NCI-H1105 (cell line): ENCODE measurements at regions not wholly inside any gene's neighbourhood (a gene's known extent, or its start where the extent isn't known, plus 50 kb on each side); places are given as distances from the start of the nearest gene placed in this dataset.
A peak's percentile ranks its signal among the peaks of the same experiment; 100 is the strongest.

ENCODE experiments used
- DNase-seq: peaks from one replicate; lab custom pipeline; 2025; lab: John Stamatoyannopoulos, UW

DNA sequence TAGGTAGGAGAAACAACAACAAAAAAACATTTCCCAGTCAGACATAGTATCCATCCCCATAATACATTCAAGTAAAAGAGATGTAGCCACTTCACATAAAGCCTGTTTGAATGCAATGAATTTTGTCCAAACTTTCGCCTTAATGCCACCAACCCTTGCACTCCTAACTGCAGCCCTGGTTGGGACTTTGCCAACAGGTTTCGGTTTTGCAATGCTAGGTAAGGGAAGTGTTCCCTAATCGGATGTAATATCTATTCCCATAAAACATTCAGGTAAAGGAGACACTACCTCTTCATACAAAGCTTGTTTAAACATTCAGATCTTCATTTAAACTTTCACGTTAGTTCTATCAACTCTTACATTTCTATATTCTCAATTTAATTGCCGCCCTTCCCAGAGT, 336.1 kb downstream of the DRD1 start:
- no peak for DNase-seq

DNA sequence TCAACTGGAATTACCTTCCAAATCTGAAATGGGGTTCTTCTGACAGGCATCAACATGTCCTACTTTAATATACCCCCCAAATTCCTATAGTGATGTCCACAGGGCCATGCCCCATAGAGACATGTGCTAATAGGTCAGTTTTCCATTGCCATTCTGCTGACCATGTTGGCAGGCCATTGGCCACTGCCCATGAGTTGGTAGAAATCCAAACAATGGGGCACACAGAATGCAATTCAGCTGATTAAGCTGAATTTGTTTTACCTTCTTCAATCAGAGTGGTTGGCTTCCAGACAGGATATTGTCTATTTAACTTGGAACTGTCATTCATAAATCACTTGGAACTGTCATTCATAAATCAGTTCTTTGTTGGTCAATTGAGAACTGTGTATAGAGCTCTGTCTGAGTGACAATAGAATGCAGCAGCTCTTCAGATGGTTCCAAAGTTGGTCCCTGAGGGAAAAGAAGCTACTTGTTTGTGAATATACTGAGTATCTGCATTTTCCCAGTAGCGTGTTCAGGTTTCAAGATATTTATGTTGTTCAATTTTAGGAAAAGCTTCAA, 336.9 kb downstream of the DRD1 start:
- no peak for DNase-seq

DNA sequence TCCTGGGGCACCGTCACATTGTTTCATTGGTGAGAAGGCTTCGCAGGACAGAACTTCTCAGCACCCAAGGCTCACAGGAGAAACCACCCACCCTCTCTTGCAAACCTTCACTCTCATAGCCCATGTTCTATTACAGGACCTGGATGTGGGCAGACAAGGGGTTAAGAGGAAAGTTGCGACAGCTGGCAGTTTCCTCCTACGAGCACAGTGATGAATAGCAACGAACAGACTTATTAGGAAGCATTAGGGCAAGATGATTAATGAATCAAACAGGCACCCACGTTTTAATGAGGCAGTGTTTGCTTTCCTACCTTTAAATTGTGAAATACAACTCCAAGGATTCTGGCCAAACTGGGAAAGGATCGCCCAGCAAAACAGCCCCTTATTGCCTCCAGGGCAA, 339.3 kb downstream of the DRD1 start:
- no peak for DNase-seq

DNA sequence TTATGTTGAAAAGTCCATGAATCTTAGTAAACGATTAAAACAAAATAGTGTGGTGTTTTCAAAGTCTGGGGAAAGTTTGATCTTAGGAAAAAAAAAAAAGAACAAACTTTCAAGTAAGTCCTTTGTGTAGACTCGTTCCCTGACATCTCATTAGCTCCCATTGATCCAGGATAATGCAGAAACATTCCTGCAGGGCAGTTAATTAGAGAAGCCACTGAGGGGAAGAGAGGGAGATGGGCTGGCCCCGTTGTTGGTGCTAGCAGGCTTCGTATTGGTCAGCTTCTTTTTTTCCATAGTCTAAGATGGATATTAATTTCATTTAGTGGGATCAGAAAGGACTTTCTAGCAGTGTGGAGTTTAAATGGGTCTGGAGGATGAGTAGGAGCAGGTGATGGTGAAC, 340.2 kb downstream of the DRD1 start:
- no peak for DNase-seq

DNA sequence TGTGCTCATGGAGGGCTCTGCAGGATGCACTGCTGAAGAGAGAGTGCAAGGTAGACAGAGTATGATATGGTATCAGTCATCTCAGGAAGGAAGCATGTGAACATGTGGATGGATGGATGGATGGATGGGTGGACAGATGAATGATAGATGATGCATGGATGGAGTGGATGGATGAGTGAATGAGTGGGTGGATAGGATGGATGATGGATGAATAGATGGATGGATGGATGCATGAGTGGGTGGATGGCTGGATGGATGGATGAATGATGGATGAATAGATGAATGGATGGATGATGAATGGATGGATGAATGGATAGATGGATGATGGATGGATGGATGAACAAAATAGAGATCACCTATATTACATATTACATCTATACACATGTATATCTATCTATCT, 341.3 kb downstream of the DRD1 start:
- no peak for DNase-seq

DNA sequence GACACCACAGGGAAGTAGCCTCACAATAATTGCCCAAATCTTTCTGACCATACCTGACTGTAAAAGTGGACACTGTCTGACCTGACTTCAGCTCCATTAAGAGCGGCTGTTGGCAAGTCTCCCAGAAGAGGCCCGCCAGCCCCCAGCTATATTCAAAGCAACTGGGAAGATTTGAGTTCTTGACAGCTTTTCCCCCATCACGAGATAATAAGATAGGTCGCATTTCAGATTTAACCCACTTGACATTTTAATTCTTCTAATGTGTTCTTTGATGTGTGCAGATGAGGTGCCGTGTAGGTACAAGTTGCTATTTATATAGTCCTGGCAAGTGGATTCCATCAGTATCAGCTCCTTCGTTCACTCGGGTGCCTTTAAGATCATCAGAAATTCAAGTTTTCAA, 345.7 kb downstream of the DRD1 start:
- DNase-seq = no peak

DNA sequence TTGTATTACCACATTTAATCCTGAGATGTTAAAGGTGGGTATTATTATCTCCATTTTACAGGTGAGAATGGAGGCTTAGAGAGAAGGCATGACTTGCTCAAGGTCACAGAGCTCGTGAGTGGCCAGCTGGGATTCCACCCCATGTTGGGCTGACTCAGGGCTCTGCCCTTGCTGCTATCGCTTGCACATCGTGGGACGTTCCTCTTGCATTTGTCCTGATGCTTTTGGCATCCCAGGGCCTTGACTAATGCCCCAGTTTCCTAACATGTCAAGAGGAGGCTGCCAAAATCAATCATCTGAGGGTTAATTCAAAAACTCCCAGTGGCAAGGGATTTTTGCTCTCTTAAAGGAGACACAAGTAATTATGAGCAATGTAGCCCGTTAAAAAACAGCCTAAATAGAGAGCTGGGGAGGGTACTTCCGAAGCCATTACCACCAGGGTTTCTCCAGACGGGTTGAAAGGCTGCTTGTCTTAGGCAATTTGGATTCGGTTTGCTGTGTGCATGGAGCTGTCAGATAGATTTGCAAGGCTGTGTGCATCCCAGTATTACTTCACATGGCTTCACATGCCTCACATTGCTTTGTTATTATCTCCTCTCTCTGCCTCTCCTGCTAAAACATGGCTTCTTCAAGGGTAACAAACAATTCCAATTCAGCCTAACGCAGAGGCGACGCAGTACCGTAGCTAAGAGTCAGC, 347.4 kb downstream of the DRD1 start:
- DNase-seq = no peak

DNA sequence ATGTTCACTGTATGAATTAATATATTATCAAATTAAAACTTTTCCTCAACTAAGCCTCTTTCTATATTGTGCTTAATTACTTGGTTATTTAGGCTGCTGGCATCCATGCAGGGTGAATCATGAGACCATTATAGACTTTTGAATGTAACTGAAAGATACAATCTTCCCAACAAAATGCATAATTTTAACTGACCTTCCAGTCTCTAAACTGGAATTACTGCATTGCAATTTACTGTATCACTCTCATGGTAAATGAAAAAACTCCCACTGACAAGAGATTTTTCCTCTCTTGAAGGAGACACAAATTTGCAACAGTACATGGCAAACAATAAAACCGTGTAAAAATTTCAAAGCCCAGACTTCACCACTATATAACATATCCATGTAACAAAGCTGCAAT, 349.5 kb downstream of the DRD1 start:
- DNase-seq = no peak

DNA sequence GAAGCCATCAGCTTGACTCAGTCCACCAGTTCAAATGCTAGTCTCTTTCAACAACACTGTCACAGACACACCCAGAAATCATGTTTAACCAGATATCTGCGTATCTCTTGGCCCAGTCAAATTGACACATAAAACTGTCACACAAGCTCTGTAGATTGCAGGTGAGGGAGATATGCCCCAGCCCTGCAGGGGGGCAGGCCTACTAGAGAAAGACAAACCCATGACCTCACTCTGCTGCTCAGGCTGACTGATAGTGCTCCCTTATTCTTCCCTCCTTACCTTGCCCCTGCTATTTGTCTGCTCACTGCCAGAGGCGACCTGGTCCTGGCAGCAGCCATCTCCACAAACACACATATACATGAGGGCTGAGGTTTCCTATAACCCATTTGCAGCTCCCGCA, 351.3 kb downstream of the DRD1 start:
- DNase-seq = no peak

DNA sequence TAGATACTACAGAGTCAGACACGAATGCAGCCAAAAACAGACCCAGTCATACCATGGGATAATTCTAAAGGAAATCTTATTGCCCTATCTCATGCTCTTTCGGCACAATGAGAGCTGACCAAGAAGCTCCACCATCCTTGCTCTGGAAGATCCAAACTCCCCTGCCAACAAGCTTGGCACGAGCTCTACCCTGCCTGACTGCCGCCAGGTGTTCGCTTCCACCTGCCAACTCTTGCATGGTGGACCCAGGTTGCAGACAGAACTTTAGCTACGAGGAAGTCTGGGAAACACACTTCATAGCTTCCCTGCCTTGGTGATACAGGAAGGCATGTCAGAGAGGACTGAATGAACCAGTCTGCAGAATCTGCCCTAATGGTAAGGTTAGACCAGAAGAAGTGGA, 355.0 kb downstream of the DRD1 start:
- no peak for DNase-seq

DNA sequence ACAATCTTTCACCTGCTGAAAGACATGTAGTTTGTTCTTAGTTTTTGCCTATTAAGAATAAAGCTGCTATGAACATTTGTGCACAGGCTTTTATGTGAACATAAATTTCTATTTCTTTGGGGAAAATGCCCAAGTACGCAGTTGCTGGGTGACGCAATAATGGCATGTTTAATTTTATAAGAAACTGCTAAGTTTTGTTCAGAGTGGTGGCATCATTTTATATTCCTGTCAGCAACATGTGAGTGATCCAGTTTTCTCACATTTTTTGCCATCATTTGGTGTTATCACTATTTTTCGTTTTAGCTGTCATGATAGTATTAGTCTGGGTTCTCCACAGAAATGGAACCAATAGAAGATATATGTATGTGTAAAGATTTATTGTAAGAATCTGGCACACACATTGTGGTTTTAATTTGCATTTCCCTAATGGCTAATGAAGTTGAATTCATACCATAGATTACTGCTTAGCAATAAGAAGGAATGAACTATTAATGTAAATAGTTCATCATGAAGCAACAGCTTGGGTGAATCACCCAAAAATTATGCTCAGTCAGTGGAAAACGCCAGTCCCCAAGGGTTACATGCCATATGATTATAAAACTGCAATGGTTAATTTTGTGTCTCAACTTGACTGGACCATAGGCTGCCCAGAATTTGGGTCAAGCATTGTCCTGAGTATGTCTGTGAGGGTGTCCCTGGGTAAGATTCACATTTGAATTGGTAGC, 358.6 kb downstream of the MSX2 start:
- no peak for DNase-seq

DNA sequence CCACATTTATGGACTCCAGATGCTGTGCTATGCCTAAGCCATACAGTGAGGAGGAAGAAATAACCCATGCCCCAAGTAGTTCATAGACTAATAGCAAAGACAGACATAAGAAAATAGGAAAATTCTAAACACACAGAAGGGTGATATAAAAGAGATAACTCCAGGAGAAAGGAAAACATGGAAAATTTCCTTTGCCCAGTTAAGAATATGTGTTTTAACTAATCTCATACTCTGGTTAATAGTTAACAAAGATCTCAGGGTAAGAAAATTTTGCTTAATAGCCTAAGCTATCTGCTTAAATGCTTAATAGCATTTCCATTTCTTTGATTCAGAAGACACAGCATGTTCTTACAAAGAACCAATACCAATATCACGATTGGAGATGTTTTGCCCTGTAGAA, 358.0 kb downstream of the MSX2 start:
- no peak for DNase-seq

DNA sequence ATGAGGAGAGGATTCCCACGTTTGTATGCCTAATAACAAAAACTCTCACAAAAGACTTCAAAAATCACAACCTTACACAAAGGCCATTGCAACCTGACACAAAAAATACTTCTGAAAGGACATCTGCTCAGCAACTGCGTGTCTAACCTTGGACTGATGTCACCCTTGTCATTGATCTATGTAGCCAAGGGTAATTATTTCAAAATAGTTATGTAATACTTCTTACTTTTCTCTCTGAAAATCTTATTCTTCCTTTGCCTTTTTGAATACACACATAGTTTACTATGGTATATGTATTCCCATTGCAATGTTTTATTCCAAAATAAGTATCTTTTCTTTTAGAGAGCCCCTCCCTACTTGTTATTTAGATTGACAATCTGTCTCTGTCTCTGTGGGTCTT, 355.3 kb downstream of the MSX2 start:
- DNase-seq = no peak

DNA sequence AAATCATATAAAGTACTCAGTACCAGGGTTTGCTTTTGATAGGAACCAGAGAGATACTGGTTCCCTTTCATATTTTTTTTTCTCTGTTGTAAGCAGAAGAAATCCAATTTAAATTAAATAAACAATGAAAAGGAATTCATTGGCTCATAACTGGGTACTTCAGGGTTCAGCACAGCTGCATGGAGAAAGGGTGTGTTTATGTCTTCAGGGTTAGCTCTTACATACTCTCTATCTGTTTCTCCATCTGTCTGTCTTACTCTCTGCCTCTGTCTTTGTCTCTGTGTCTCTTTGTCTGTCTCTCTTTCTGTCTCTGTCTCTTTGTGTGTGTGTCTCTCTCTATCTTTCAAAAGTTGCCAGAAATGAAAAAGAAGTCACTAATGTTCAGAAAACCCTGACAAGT, 345.9 kb downstream of the MSX2 start:
- DNase-seq = no peak

DNA sequence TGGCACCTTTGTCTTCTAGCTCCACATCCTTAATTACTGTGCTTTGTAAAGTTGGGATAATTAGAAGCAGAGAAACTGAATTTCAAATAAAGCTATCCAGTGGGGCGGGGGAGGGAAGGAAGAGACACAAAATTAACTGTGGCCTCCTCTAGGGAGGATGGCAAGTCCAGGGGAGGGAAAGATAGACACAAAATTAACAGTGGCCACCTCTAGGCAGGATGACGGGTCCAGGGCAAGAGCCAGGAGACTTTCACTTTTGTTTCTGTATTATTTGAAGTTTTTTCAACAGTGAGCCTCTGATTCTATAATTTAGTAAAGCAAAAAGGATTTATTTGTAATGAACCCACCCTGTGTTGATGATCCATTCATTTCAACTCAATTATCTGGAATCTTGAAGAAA, 335.9 kb downstream of the MSX2 start:
- no peak for DNase-seq

DNA sequence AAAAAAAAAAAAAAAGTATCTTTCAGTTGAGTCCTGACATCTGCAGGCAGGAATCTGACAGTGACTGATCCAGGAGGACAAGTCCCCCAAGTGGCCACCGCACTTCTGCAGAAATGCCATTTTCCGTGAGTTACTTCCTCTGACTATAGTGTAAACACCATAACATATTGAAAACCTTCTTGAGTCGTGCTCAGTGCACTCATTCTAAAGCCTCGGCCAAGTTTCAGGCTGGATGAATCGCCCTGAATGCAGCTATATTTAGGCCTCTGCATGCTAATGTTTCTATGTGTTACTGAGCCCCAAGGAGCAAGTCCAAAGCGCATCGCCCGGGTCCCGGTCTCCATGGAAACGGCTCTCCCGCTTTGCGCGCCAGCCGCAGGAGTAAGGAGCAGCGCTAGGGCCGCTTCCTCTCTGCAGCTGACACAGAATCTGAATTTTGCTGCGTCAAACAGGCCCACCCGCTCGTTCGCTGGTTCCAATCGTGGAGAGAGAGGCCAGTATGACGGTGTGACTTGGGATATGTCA, 335.4 kb downstream of the MSX2 start:
- DNase-seq = peak; percentile 68

DNA sequence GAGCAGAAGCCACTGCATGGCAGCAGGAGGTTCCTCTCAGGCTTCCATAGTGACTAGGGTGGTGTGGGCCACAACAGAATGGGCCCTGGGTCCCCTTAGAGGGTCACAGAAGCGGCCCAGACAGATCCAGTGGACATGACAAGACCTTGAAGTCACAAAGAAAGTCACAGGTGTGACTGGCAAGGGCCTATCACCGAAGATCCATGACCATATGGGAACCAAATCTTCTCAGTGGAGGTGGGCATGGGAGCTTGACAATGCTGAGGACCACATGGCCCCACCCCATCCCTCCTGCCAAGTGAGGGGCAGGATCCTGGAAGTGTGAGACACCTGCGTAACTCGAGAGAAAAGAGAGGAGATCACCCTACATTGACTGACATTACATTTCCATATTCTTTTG, 332.4 kb downstream of the MSX2 start:
- no peak for DNase-seq

DNA sequence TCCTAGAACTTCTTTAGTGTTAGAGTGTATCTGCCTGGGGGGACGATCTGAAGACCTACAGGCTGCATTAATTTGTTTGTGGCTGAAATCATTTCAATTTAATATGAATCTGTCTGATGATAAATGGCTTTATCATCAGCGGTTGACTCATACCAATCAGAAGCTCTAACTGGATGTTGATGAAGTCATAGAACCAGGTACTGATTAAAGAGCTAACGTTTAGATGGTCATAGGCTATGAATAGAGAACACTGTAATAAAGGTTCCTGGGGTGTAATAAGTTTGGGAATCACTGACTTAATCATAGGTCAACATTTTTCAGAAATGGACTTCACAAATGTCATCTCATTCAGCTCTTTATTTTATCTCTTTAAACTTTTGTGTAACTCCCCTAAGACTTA, 329.9 kb downstream of the MSX2 start:
- DNase-seq = no peak

DNA sequence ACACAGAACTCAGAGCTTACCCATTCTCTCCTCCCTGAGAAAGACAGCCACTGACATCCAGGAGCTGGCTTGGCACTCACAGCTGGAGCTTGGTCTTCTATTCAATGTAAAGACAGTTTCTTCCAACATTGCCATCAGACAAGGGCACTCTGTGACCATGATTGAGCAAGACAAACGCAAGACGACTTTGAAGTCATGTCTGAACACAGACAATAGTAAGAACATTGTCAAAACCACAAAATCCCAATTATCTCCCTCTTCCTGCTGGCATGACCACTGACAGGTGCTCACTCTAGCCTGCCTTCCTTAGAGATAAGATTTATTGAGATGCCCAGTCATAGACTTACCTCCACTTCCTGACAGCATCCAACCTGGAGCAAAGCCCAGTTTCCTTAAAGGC, 328.0 kb downstream of the MSX2 start:
- no peak for DNase-seq

DNA sequence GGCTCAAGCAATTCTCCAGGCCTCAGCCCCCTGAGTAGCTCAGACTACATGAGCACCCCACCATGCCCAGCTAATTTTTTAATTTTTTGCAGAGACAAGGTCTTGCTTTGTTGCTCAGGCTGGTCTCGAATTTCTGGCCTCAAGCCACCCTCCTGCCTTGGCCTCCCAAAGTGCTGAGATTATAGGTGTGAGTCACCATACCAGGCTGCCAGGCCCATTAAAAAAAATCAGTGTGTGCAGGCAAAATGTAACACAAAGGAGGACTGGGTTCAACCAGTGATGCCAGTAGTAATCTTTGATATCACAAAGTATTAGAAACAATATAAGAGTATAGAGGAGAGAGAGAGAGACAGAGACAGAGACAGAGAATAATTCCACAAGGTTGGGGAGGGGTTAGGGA, 322.7 kb downstream of the MSX2 start:
- no peak for DNase-seq

DNA sequence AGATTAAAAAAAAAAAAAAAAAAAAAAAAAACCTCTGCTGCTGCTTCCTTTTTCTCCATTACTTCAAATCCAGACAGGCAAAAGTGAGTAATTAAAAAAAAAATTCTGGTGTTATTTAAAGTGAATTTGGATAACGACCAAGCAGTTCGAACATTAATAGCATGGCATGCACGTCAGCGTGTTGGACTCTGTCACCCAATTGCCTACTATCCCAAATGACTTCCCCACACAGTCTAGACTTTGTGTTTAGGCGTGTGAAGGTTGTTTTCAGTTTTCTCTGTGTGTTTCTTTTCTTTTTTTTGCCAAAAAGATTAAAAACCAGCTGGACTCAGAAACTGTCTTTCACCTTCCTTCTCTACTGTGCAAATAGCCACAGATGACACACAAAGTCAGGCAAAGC, 321.4 kb downstream of the MSX2 start:
- DNase-seq = no peak

DNA sequence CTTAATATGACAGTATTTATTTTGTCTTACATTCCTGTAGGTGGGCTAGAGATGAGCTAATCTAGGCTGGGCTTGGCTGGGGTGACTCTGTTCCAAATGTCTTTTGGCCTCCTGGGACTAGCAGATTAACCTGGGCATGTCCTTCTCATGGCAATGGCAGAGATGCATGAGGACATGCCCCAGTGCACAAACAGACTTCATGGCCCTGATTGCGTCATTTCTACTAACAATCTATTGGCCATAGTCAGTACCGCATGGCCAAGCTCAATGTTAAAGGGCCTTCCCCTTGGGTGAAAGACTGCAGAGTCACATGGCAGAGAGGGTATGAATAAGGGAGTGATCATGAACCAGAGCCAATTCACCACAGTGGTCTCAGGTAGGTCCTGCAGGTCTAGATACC, 313.4 kb downstream of the MSX2 start:
- no peak for DNase-seq

DNA sequence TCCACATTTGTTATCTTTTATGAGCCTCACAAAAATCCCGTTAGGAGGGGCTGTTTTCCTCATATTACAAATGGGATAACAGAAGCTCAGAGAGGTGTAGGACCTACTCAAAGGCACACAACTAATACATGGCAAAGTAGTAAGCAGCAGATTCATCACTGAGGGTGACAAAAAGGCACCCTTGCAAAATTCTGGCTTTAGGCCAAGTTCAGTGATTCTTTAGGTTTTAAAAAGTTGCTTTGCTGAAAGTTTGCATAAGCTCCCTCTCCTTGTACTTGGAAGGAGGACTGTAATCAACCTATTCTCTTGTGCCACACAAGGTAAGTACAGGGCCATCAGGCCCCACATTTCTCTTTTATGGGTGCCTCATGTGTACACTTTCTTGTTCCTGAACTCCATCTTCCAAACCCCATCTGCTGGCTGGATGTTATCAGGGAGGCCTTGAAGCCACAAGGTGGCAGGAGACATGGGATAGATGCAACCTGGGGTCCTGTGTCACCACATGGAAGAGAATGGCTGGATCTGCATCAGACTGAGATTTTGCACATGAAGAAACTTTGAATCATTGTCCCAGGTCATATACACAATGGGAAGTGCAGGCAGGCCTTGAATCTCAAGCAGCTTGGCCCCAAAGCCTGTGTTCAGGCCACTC, 311.6 kb downstream of the MSX2 start:
- no peak for DNase-seq
